ENCODE measurements at regions not wholly inside any gene's neighbourhood (a gene's known extent, or its start where the extent isn't known, plus 50 kb on each side); places are given as distances from the start of the nearest gene placed in this dataset.

DNA sequence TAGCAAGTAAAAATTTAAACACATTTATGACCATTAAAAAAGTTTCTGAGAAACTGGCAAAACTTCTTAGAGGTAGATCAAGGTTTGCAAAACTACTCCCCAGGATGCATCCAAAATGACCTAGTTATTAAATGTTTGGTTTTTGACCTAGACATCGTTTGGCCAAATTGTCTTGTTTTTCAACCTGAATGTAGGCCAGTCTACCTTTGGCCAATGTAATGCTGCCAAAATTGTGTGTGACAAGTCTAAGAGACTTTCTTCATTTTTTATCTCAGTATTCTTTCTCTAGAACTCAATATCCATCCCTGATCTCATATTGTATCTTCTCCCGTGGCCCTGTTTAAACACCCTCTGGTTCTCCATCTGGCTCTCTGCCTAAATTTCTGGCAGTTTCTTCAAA, 202.0 kb downstream of the CXCL12 start:
- TF ChIP-seq CTCF (IDR thresholded peaks at IDR 0.05), result no peak
- TF ChIP-seq POLR2A (IDR thresholded peaks at IDR 0.05), result no peak
- TF ChIP-seq POLR2AphosphoS5 (IDR thresholded peaks at IDR 0.05), result no peak
